Stimulated activated CD8-positive, alpha-beta memory T cell treated with anti-CD3 and anti-CD28 coated beads, Interleukin-7, amount 100 ng/mL, for 4 hours (primary cell): ENCODE measurements at regions not wholly inside any gene's neighbourhood (a gene's known extent, or its start where the extent isn't known, plus 50 kb on each side); places are given as distances from the start of the nearest gene placed in this dataset.
A peak's percentile ranks its signal among the peaks of the same experiment; 100 is the strongest.

Source experiments
- DNase-seq, 2 donors: peaks; one replicate each; pipeline ENCODE4 v3.0.0-alpha.2; 2020; ENCODE audit warnings: low read depth in 2 of 2

- no peak for DNase-seq
Observed at GRCh38 chr5:96340357-96340756, 92.7 kb downstream of the PCSK1 start.

GRCh38 chr5:96339862-96340261, 93.2 kb downstream of the PCSK1 start:
- no peak for DNase-seq

- DNase-seq: no peak
Observed at GRCh38 chr5:96338624-96339415, 94.2 kb downstream of the PCSK1 start.

- no peak for DNase-seq
Observed at GRCh38 chr5:96338091-96338490, 95.0 kb downstream of the PCSK1 start.

- no peak for DNase-seq
Observed at GRCh38 chr5:96337048-96337781, 95.8 kb downstream of the PCSK1 start.

- DNase-seq: peak; percentile 24 to 55
Observed at GRCh38 chr5:96336351-96336985, 96.6 kb downstream of the PCSK1 start.

- DNase-seq: no peak
Observed at GRCh38 chr5:96335873-96336272, 97.2 kb downstream of the PCSK1 start.

- DNase-seq: no peak
Observed at GRCh38 chr5:96333391-96333790, 99.7 kb downstream of the PCSK1 start.

- no peak for DNase-seq
Observed at GRCh38 chr5:96332535-96333366, 100.3 kb downstream of the PCSK1 start.

- no peak for DNase-seq
Observed at GRCh38 chr5:96331681-96332361, 101.2 kb downstream of the PCSK1 start.

- DNase-seq: no peak
Observed at GRCh38 chr5:96331210-96331609, 101.8 kb downstream of the PCSK1 start.

GRCh38 chr5:96330530-96331140, 102.4 kb downstream of the PCSK1 start:
- DNase-seq: no peak

GRCh38 chr5:96329886-96330529, 103.0 kb downstream of the PCSK1 start:
- DNase-seq: no peak

- no peak for DNase-seq
Observed at GRCh38 chr5:96329289-96329688, 103.8 kb downstream of the PCSK1 start.

GRCh38 chr5:96327722-96328121, 105.3 kb downstream of the PCSK1 start:
- DNase-seq: no peak

- DNase-seq: no peak
Observed at GRCh38 chr5:96326902-96327301, 106.1 kb downstream of the PCSK1 start.

GRCh38 chr5:96324708-96325107, 108.3 kb downstream of the PCSK1 start:
- DNase-seq: no peak

- DNase-seq: no peak
Observed at GRCh38 chr5:96322865-96323264, 110.2 kb downstream of the PCSK1 start.

- DNase-seq: no peak
Observed at GRCh38 chr5:96322217-96322616, 110.8 kb downstream of the PCSK1 start.

- no peak for DNase-seq
Observed at GRCh38 chr5:96321345-96321744, 111.7 kb downstream of the PCSK1 start.
